ENCODE measurements at regions not wholly inside any gene's neighbourhood (a gene's known extent, or its start where the extent isn't known, plus 50 kb on each side); places are given as distances from the start of the nearest gene placed in this dataset.

- no peak for TF ChIP-seq JUND (IDR thresholded peaks at IDR 0.05)
- no peak for TF ChIP-seq NR2F2 (IDR thresholded peaks at IDR 0.05)
- TF ChIP-seq REST (IDR thresholded peaks at IDR 0.05) = no peak
- no peak for TF ChIP-seq SP1 (IDR thresholded peaks at IDR 0.05)
- TF ChIP-seq YY1 (IDR thresholded peaks at IDR 0.05) = no peak
- no peak for TF ChIP-seq RAD21 (IDR thresholded peaks at IDR 0.05)
- no peak for TF ChIP-seq EGR1 (IDR thresholded peaks at IDR 0.05; ENCODE audit: low read depth in 2 of 2)
- no peak for TF ChIP-seq RXRA (IDR thresholded peaks at IDR 0.05)
- no peak for TF ChIP-seq HNF4G (IDR thresholded peaks at IDR 0.05)
- no peak for TF ChIP-seq HNF4A (conservative IDR thresholded peaks at IDR 0.05)
- TF ChIP-seq TAF1 (conservative IDR thresholded peaks at IDR 0.05) = no peak
- TF ChIP-seq FOXA1 (IDR thresholded peaks at IDR 0.05) = no peak
- no peak for TF ChIP-seq ZBTB33 (IDR thresholded peaks at IDR 0.05)
- no peak for TF ChIP-seq MAX (IDR thresholded peaks at IDR 0.05)
- no peak for TF ChIP-seq FOXA2 (IDR thresholded peaks at IDR 0.05)
- no peak for TF ChIP-seq ATF3 (IDR thresholded peaks at IDR 0.05)
- no peak for TF ChIP-seq CTCF (IDR thresholded peaks at IDR 0.05; ENCODE audit: low read depth, low read length, missing input control)
- no peaks in the 10 kb centered on the region for H3K27me3 ChIP-seq (ENCODE audit: control insufficient read depth in 4 of 4, insufficient read depth in 4 of 4, low read length in 3 of 4)
- H3K9ac ChIP-seq (ENCODE audit: low read depth in 1 of 2, low read length in 2 of 2) = no peak overlapping the region
- H3K27ac ChIP-seq (ENCODE audit: low read depth in 1 of 2, low read length in 2 of 2) = no peak overlapping the region
- DNase-seq (ENCODE audit: low spot score) = no peak
- peaks cover 0 to under 1% (median 0%) of the 10 kb centered on the region in 4 donors for H3K4me1 ChIP-seq (ENCODE audit: control insufficient read depth in 4 of 4, insufficient read depth in 4 of 4, low read length in 3 of 4)
- H3K9me3 ChIP-seq (ENCODE audit: control insufficient read depth in 4 of 4, low read length in 3 of 4) = no peaks in the 10 kb centered on the region
- 81% methylated on average over 7 of the region's 7 CpGs for WGBS
- H3K36me3 ChIP-seq (ENCODE audit: control insufficient read depth in 4 of 4, insufficient read depth in 3 of 4, low read depth in 1 of 4, low read length in 3 of 4) = no peaks in the 10 kb centered on the region
- H3K4me3 ChIP-seq (ENCODE audit: low read depth in 1 of 3, low read length in 3 of 3) = no peak overlapping the region
These were observed 76.7 kb upstream of the TARDBP start for GRCh38 chr1:10935724-10936123.
